ENCODE measurements at regions not wholly inside any gene's neighbourhood (a gene's known extent, or its start where the extent isn't known, plus 50 kb on each side); places are given as distances from the start of the nearest gene placed in this dataset.

DNA sequence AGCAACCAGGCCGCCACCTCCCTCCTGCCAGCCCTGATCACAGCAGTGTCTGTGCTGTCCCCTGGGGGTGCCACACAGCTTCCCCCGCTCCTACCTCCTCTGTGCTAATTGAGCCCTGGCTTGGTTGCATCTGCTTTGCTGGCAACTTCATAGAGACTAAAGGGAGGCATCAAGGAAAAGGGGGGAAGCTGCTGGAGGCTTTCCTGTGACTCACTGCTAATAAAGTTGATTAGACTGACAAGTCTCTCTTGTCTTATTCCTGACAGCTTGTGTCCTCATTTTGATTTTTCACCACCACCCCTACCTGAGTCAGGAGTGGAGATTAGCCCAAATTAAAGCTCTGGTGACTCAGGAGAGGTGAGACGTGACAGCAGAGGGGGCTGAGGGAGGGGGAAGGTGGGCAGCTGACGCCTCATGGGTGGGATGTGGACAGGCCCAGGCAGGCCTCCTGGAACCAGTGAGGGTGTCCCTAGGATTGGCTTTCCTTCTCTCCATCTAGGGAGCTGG is 310.0 kb downstream of the CBLN1 start:
- TF ChIP-seq, protein P1, sequence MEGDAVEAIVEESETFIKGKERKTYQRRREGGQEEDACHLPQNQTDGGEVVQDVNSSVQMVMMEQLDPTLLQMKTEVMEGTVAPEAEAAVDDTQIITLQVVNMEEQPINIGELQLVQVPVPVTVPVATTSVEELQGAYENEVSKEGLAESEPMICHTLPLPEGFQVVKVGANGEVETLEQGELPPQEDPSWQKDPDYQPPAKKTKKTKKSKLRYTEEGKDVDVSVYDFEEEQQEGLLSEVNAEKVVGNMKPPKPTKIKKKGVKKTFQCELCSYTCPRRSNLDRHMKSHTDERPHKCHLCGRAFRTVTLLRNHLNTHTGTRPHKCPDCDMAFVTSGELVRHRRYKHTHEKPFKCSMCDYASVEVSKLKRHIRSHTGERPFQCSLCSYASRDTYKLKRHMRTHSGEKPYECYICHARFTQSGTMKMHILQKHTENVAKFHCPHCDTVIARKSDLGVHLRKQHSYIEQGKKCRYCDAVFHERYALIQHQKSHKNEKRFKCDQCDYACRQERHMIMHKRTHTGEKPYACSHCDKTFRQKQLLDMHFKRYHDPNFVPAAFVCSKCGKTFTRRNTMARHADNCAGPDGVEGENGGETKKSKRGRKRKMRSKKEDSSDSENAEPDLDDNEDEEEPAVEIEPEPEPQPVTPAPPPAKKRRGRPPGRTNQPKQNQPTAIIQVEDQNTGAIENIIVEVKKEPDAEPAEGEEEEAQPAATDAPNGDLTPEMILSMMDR (conservative IDR thresholded peaks at IDR 0.05 in 1 of 2, IDR thresholded peaks at IDR 0.05 in 1 of 2; ENCODE audit: low read depth in 1 of 2, low read length in 2 of 2): no peak
- TF ChIP-seq EZH2 (IDR thresholded peaks at IDR 0.05; ENCODE audit: low read length, missing control alignments): no peak

All from fibroblast of lung (primary cell).